ENCODE measurements at regions not wholly inside any gene's neighbourhood (a gene's known extent, or its start where the extent isn't known, plus 50 kb on each side); places are given as distances from the start of the nearest gene placed in this dataset.

GRCh38 chr10:78354101-78354500 is 320.4 kb downstream of the RPS24 start:
- TF ChIP-seq CTCF (conservative IDR thresholded peaks at IDR 0.05; ENCODE audit: low read depth, low read length) (no peak), EZH2 (IDR thresholded peaks at IDR 0.05; ENCODE audit: low read length, unreplicated experiment) (no peak), EZH2phosphoT487 (IDR thresholded peaks at IDR 0.05; ENCODE audit: borderline replicate concordance, low read length) (no peak)

Data from PC-3 (cell line).